MCF 10A (cell line): ENCODE measurements at regions not wholly inside any gene's neighbourhood (a gene's known extent, or its start where the extent isn't known, plus 50 kb on each side); places are given as distances from the start of the nearest gene placed in this dataset.
"Not testable (repeated sequence)": the region's sequence is repeated elsewhere in the genome, so short reads cannot be mapped to it uniquely, and the experiment has no call there.

Source experiments
- BruUV-seq: library from RNA; stranded (reverse); fragments of 400-500 nt; replicated peaks from 2 replicates; lab custom pipeline; 2021; lab: Mats Ljungman, UMichigan
- CTCF ChIA-PET: fragments of 300-600 bp; sonication (Branson Sonifier 250); formaldehyde crosslinking; extraction: SDS; loops from one replicate; lab custom pipeline; 2021; ENCODE audit warnings: antibody characterized with exemption, inconsistent platforms; lab: Yijun Ruan, JAX
- POLR2A ChIA-PET: fragments of 300-600, 350-650 bp; sonication (Branson Sonifier 250); formaldehyde crosslinking; extraction: SDS; loops from one replicate; lab custom pipeline; 2020; ENCODE audit warnings: antibody characterized with exemption, inconsistent platforms; lab: Yijun Ruan, JAX
- DNase-seq: peaks from one replicate; pipeline ENCODE4 v3.0.0-alpha.2; 2018; ENCODE audit not compliant: unreplicated experiment
- H3K27ac Mint-ChIP-seq: one replicate; pipeline ENCODE4 v1.8.0; 2022; ENCODE audit warnings: mild to moderate bottlenecking, low read depth, mixed read lengths; ENCODE audit not compliant: unreplicated experiment
- H3K27me3 Mint-ChIP-seq: one replicate; pipeline ENCODE4 v1.8.0; 2022; ENCODE audit warnings: mixed read lengths; ENCODE audit not compliant: insufficient read depth, unreplicated experiment
- H3K36me3 Mint-ChIP-seq: one replicate; pipeline ENCODE4 v1.8.0; 2022; ENCODE audit warnings: mild to moderate bottlenecking, moderate library complexity, mixed read lengths; ENCODE audit not compliant: insufficient read depth, unreplicated experiment
- H3K4me1 Mint-ChIP-seq: one replicate; pipeline ENCODE4 v1.8.0; 2022; ENCODE audit warnings: mixed read lengths; ENCODE audit not compliant: insufficient read depth, unreplicated experiment
- H3K4me3 Mint-ChIP-seq: one replicate; pipeline ENCODE4 v1.8.0; 2022; ENCODE audit warnings: mild to moderate bottlenecking, moderate library complexity, mixed read lengths; ENCODE audit not compliant: unreplicated experiment
- H3K9me3 Mint-ChIP-seq: one replicate; pipeline ENCODE4 v1.8.0; 2022; ENCODE audit warnings: mixed read lengths; ENCODE audit not compliant: unreplicated experiment
- CTCF ChIP-seq: fragments of 200-600 bp; IDR thresholded peaks from one replicate; pipeline ENCODE4 v1.8.0; 2022; ENCODE audit warnings: antibody characterized with exemption, mild to moderate bottlenecking; ENCODE audit not compliant: unreplicated experiment
- intact Hi-C: fragments of 100-400 bp; cut with micrococcal nuclease; formaldehyde crosslinking; loops from 2 replicates; pipeline ENCODE4 v1.14.1; 2022

- TF ChIP-seq CTCF, result no peak
- H3K9me3 Mint-ChIP-seq, result no peaks in the 10 kb centered on the region
Observed at GRCh38 chr10:45096001-45096400, 95.3 kb downstream of the ZNF22 start.

GRCh38 chr10:45100429-45100828, 99.7 kb downstream of the ZNF22 start:
- BruUV-seq, result no TSS peak
- H3K36me3 Mint-ChIP-seq, result peaks cover 6% of the 10 kb centered on the region
- H3K4me3 Mint-ChIP-seq, result no peak overlapping the region
- CTCF ChIA-PET, result interaction anchor here (0.6 to 0.7 kb wide), 2 partner anchors 34 to 135 kb away, joined by 3 read pairs; no protein-coding TSS in a partner anchor
- H3K27ac Mint-ChIP-seq, result no peak overlapping the region
- POLR2A ChIA-PET, result no interaction called here
- no peak for TF ChIP-seq CTCF
- DNase-seq, result no peak
- H3K9me3 Mint-ChIP-seq, result no peaks in the 10 kb centered on the region
- no peaks in the 10 kb centered on the region for H3K4me1 Mint-ChIP-seq
- H3K27me3 Mint-ChIP-seq, result no peaks in the 10 kb centered on the region
- intact Hi-C loops, result no loop called here

More at GRCh38 chr10:45096001-45096400, 95.3 kb downstream of the ZNF22 start:
- ChIA-PET POLR2A (no interaction called here), CTCF (interaction anchor here (0.7 kb wide), 1 partner anchor 110 kb away, joined by 3 read pairs; no protein-coding TSS in a partner anchor)
- H3K4me3 Mint-ChIP-seq, result no peak overlapping the region
- no TSS peak for BruUV-seq
- intact Hi-C loops, result no loop called here
- DNase-seq, result no peak
- no peak overlapping the region for H3K27ac Mint-ChIP-seq
- H3K27me3 Mint-ChIP-seq, result no peaks in the 10 kb centered on the region
- no peaks in the 10 kb centered on the region for H3K4me1 Mint-ChIP-seq
- no peaks in the 10 kb centered on the region for H3K36me3 Mint-ChIP-seq

- CTCF ChIA-PET, result interaction anchor here (0.6 to 1.2 kb wide), 4 partner anchors 14 to 131 kb away, joined by 3 to 5 read pairs (median 4); no protein-coding TSS in a partner anchor
- Mint-ChIP-seq H3K36me3 (peaks cover 6% of the 10 kb centered on the region), H3K4me1 (no peaks in the 10 kb centered on the region), H3K27me3 (no peaks in the 10 kb centered on the region), H3K9me3 (no peaks in the 10 kb centered on the region), H3K4me3 (no peak overlapping the region), H3K27ac (no peak overlapping the region)
- intact Hi-C loops, result no loop called here
- BruUV-seq, result no TSS peak
- no peak for DNase-seq
- no peak for TF ChIP-seq CTCF
- POLR2A ChIA-PET, result no interaction called here
Observed at GRCh38 chr10:45104674-45105073, 104.0 kb downstream of the ZNF22 start.

- H3K27ac Mint-ChIP-seq, CTCF ChIA-PET, H3K36me3 Mint-ChIP-seq: not testable (repeated sequence)
Observed at GRCh38 chr10:45105309-45105708, 104.6 kb downstream of the ZNF22 start.

More at GRCh38 chr10:45105309-45105708, 104.6 kb downstream of the ZNF22 start:
- H3K4me1 Mint-ChIP-seq, DNase-seq, BruUV-seq, intact Hi-C loops, H3K27me3 Mint-ChIP-seq, H3K9me3 Mint-ChIP-seq, H3K4me3 Mint-ChIP-seq, POLR2A ChIA-PET: not testable (repeated sequence)
